Skeletal muscle tissue (tissue), 3 donors: ENCODE measurements at regions not wholly inside any gene's neighbourhood (a gene's known extent, or its start where the extent isn't known, plus 50 kb on each side); places are given as distances from the start of the nearest gene placed in this dataset.

Experiments
- H3K27ac ChIP-seq: one replicate; pipeline ENCODE4 v1.7.0; 2013; ENCODE audit warnings: mild to moderate bottlenecking, low read depth, low read length, inconsistent platforms
- H3K27me3 ChIP-seq, 3 donors: one replicate each; pipeline ENCODE4 v1.7.0; 2013; ENCODE audit warnings: low read length in 3 of 3; ENCODE audit not compliant: control insufficient read depth in 3 of 3, insufficient read depth in 3 of 3
- H3K36me3 ChIP-seq, 3 donors: one replicate each; pipeline ENCODE4 v1.7.0; 2013; ENCODE audit warnings: low read length in 3 of 3; ENCODE audit not compliant: control insufficient read depth in 3 of 3, insufficient read depth in 3 of 3
- H3K4me1 ChIP-seq, 3 donors: one replicate each; pipeline ENCODE4 v1.7.0; 2013; ENCODE audit warnings: low read length in 3 of 3, mild to moderate bottlenecking in 3 of 3; ENCODE audit not compliant: control insufficient read depth in 3 of 3, insufficient read depth in 3 of 3
- H3K4me3 ChIP-seq, 3 donors: one replicate each; pipeline ENCODE4 v1.7.0; 2013; ENCODE audit warnings: low read length in 3 of 3
- H3K9ac ChIP-seq, 3 donors: one replicate each; pipeline ENCODE4 v1.7.0; 2013; ENCODE audit warnings: low read length in 3 of 3, mild to moderate bottlenecking in 3 of 3, moderate library complexity in 2 of 3, low read depth in 1 of 3
- H3K9me3 ChIP-seq, 3 donors: one replicate each; pipeline ENCODE4 v1.7.0; 2013; ENCODE audit warnings: low read length in 3 of 3; ENCODE audit not compliant: control insufficient read depth in 3 of 3
- donor health status: Osteomylitis.

GRCh38 chr4:3343358-3343757, 50.5 kb downstream of the RGS12 start:
- Histone ChIP-seq H3K4me1 (peaks cover 5 to 21% (median 12%) of the 10 kb centered on the region in 3 donors), H3K9ac (no peak overlapping the region), H3K4me3 (no peak overlapping the region), H3K9me3 (no peaks in the 10 kb centered on the region), H3K36me3 (peaks cover 0 to 3% (median 0%) of the 10 kb centered on the region in 3 donors), H3K27ac (no peak overlapping the region), H3K27me3 (no peaks in the 10 kb centered on the region)

GRCh38 chr4:3344104-3344503, 51.3 kb downstream of the RGS12 start:
- Histone ChIP-seq H3K27ac (no peak overlapping the region), H3K4me1 (peaks cover 5 to 21% (median 12%) of the 10 kb centered on the region in 3 donors), H3K36me3 (peaks cover 0 to 3% (median 0%) of the 10 kb centered on the region in 3 donors), H3K9ac (no peak overlapping the region), H3K9me3 (no peaks in the 10 kb centered on the region), H3K4me3 (no peak overlapping the region), H3K27me3 (no peaks in the 10 kb centered on the region)

DNA sequence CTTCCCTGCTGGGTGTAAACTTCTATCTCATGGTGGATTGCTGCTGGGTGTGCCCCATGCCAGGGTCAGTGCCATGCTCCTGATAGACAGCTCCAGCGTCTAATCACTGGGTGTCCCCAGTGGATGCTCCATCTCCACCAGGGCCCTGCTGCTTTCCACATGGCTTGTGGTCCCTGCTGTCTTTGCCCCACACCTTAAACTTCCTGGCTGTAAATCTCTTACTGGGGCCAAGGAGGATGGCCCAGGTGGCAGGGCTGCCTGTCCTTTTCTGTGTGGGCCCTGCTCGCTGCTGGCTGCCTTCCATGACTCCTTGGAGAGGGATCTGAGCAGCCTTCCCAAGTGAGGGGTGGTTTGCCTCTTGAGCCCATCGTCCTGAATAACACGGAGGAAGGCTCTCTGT, 51.8 kb downstream of the RGS12 start:
- Histone ChIP-seq H3K9ac (no peak overlapping the region), H3K27ac (no peak overlapping the region), H3K4me3 (no peak overlapping the region), H3K27me3 (no peaks in the 10 kb centered on the region), H3K4me1 (peaks cover 5 to 21% (median 12%) of the 10 kb centered on the region in 3 donors), H3K9me3 (no peaks in the 10 kb centered on the region), H3K36me3 (peaks cover 0 to 3% (median 0%) of the 10 kb centered on the region in 3 donors)

DNA sequence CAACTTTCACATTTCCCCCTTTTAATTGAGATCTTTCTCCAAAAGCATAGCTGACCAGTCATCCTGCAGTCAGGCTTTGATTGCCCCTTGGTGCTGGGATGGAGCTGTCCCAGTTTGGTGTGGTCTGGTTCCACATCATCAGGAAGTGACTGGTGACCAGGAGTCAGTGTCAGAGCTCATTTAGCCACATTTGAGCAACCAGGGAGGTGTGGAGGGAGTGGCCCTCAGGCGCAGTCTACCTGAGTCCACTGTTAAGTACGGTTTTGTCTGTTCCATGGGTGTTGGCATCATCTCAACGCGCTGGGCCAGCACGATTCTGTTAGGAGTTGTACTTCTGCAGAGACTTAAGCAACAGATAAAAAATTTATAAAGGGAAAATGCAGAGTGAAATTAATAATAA, 52.6 kb downstream of the RGS12 start:
- peaks cover 0 to 3% (median 0%) of the 10 kb centered on the region in 3 donors for H3K36me3 ChIP-seq
- H3K4me3 ChIP-seq = no peak overlapping the region
- no peaks in the 10 kb centered on the region for H3K27me3 ChIP-seq
- H3K9me3 ChIP-seq = no peaks in the 10 kb centered on the region
- no peak overlapping the region for H3K27ac ChIP-seq
- H3K9ac ChIP-seq = no peak overlapping the region
- peaks cover 4 to 13% (median 8%) of the 10 kb centered on the region in 3 donors for H3K4me1 ChIP-seq

DNA sequence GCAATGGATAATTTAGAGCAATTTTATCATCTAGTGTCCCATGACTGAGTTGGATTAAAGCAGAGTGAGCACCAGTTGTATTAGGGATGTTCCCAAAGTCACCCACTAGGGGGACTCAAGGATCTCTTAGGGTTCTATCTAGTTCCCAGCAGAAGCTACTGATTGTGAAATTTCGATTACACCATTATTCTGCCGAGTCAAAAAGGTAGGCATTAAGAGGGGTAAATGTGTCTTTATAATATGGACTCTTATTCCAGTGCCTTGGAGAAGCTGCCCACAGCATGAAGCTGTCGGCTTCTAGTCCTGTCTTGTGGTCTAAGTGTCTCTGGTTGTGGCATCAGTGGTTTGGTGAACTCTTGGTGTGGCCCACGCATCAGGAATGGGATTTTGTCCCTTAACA, 53.3 kb downstream of the RGS12 start:
- Histone ChIP-seq H3K27me3 (no peaks in the 10 kb centered on the region), H3K4me3 (no peak overlapping the region), H3K9ac (no peak overlapping the region), H3K36me3 (peaks cover 0 to 3% (median 0%) of the 10 kb centered on the region in 3 donors), H3K4me1 (peaks cover 0 to 8% (median 2%) of the 10 kb centered on the region in 3 donors), H3K27ac (no peak overlapping the region), H3K9me3 (no peaks in the 10 kb centered on the region)

- no peak overlapping the region for H3K27ac ChIP-seq
- H3K4me3 ChIP-seq = no peak overlapping the region
- no peak overlapping the region for H3K9ac ChIP-seq
- H3K9me3 ChIP-seq = no peaks in the 10 kb centered on the region
- peaks cover 0 to 3% (median 0%) of the 10 kb centered on the region in 3 donors for H3K36me3 ChIP-seq
- peaks cover 0 to 4% (median 2%) of the 10 kb centered on the region in 3 donors for H3K4me1 ChIP-seq
- H3K27me3 ChIP-seq = no peaks in the 10 kb centered on the region
Observed at GRCh38 chr4:3347871-3348270, 55.0 kb downstream of the RGS12 start.

GRCh38 chr4:3348621-3349020, 55.8 kb downstream of the RGS12 start:
- Histone ChIP-seq H3K4me3 (no peak overlapping the region), H3K9me3 (no peaks in the 10 kb centered on the region), H3K9ac (no peak overlapping the region), H3K27ac (no peak overlapping the region), H3K4me1 (peaks cover 0 to 4% (median 2%) of the 10 kb centered on the region in 3 donors), H3K27me3 (no peaks in the 10 kb centered on the region), H3K36me3 (peaks cover 0 to 3% (median 0%) of the 10 kb centered on the region in 3 donors)

DNA sequence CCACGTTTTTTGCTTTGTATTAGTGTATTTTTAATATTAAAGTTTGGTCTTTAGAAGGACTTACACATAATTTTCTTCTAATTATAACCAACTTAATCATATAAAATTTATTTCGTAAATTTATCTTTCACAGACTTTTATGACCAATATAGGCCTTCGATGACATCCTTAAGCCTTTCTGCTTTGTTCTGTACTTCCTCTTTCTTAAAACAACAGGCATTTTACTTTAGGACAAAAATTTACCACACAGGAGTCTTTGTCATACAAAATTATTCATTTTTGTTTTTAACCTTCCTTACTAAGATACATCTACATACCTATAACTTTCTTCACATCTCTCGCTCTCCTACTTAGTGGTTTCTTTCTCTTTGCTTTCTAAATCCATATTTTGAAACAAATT, 56.3 kb downstream of the RGS12 start:
- H3K9me3 ChIP-seq = no peaks in the 10 kb centered on the region
- no peak overlapping the region for H3K9ac ChIP-seq
- H3K4me1 ChIP-seq = peaks cover 0 to 4% (median 2%) of the 10 kb centered on the region in 3 donors
- peaks cover 0 to 3% (median 0%) of the 10 kb centered on the region in 3 donors for H3K36me3 ChIP-seq
- H3K27me3 ChIP-seq = no peaks in the 10 kb centered on the region
- no peak overlapping the region for H3K27ac ChIP-seq
- H3K4me3 ChIP-seq = no peak overlapping the region

- no peaks in the 10 kb centered on the region for H3K4me1 ChIP-seq
- H3K27me3 ChIP-seq = no peaks in the 10 kb centered on the region
- H3K36me3 ChIP-seq = no peaks in the 10 kb centered on the region
- no peak overlapping the region for H3K27ac ChIP-seq
- no peaks in the 10 kb centered on the region for H3K9me3 ChIP-seq
- no peak overlapping the region for H3K4me3 ChIP-seq
- no peak overlapping the region for H3K9ac ChIP-seq
Observed at GRCh38 chr4:3351997-3352396, 59.2 kb downstream of the RGS12 start.

- Histone ChIP-seq H3K9me3 (no peaks in the 10 kb centered on the region), H3K4me3 (no peak overlapping the region), H3K36me3 (no peaks in the 10 kb centered on the region), H3K27me3 (no peaks in the 10 kb centered on the region), H3K9ac (no peak overlapping the region), H3K27ac (no peak overlapping the region), H3K4me1 (no peaks in the 10 kb centered on the region)
Observed at GRCh38 chr4:3352505-3352904, 59.7 kb downstream of the RGS12 start.
